WERI-Rb-1 (cell line): ENCODE measurements at regions not wholly inside any gene's neighbourhood (a gene's known extent, or its start where the extent isn't known, plus 50 kb on each side); places are given as distances from the start of the nearest gene placed in this dataset.

Experiments
- DNase-seq: peaks from one replicate; pipeline ENCODE4 v3.0.0-alpha.2; 2020
- H3K27ac ChIP-seq: fragments of 250-450 bp; sonication (Bioruptor Pico); 2 replicates; pipeline ENCODE4 v1.5.1; 2020; ENCODE audit warnings: mild to moderate bottlenecking, moderate library complexity
- H3K27me3 ChIP-seq: fragments of 250-450 bp; sonication (Bioruptor Pico); 2 replicates; pipeline ENCODE4 v1.5.1; 2021; ENCODE audit warnings: mild to moderate bottlenecking, low read depth, moderate library complexity; ENCODE audit not compliant: insufficient read depth, severe bottlenecking
- H3K36me3 ChIP-seq: fragments of 250-450 bp; sonication (Bioruptor Pico); 2 replicates; pipeline ENCODE4 v1.5.1; 2020; ENCODE audit warnings: mild to moderate bottlenecking, moderate library complexity
- H3K4me3 ChIP-seq: 2 replicates; pipeline ENCODE4 v1.5.1; 2011; ENCODE audit warnings: low read depth, mild to moderate bottlenecking, control low read depth, low read length
- H3K9me3 ChIP-seq: fragments of 250-450 bp; sonication (Bioruptor Pico); 2 replicates; pipeline ENCODE4 v1.5.1; 2021; ENCODE audit warnings: mild to moderate bottlenecking, moderate library complexity; ENCODE audit not compliant: severe bottlenecking
- CTCF ChIP-seq: IDR thresholded peaks from 2 replicates; pipeline ENCODE4 v1.5.1; 2011; ENCODE audit warnings: low read depth, mild to moderate bottlenecking, control low read depth, inconsistent platforms, low read length

GRCh38 chr6:2387445-2387844 is 142.0 kb upstream of the GMDS start:
- Histone ChIP-seq H3K27me3 (peaks cover 40% of the 10 kb centered on the region), H3K36me3 (no peaks in the 10 kb centered on the region), H3K4me3 (no peak overlapping the region), H3K27ac (no peak overlapping the region), H3K9me3 (peaks cover 6% of the 10 kb centered on the region)
- TF ChIP-seq CTCF = no peak
- DNase-seq = no peak

- H3K9me3 ChIP-seq = peaks cover 6% of the 10 kb centered on the region
- no peak overlapping the region for H3K4me3 ChIP-seq
- DNase-seq = no peak
- no peak for TF ChIP-seq CTCF
- H3K27me3 ChIP-seq = peaks cover 34% of the 10 kb centered on the region
- no peak overlapping the region for H3K27ac ChIP-seq
- H3K36me3 ChIP-seq = no peaks in the 10 kb centered on the region
Measured at GRCh38 chr6:2385471-2385983, 140.1 kb upstream of the GMDS start.

GRCh38 chr6:2384528-2384927 is 139.1 kb upstream of the GMDS start:
- Histone ChIP-seq H3K27ac (no peak overlapping the region), H3K27me3 (peaks cover 34% of the 10 kb centered on the region), H3K9me3 (peaks cover 6% of the 10 kb centered on the region), H3K36me3 (no peaks in the 10 kb centered on the region), H3K4me3 (no peak overlapping the region)
- TF ChIP-seq CTCF = no peak
- DNase-seq = no peak

- H3K9me3 ChIP-seq = peaks cover 6% of the 10 kb centered on the region
- no peak for DNase-seq
- no peak overlapping the region for H3K27ac ChIP-seq
- no peak for TF ChIP-seq CTCF
- H3K27me3 ChIP-seq = peaks cover 45% of the 10 kb centered on the region
- no peak overlapping the region for H3K4me3 ChIP-seq
- H3K36me3 ChIP-seq = no peaks in the 10 kb centered on the region
Measured at GRCh38 chr6:2381872-2382661, 136.7 kb upstream of the GMDS start.

GRCh38 chr6:2378891-2379652 is 133.7 kb upstream of the GMDS start:
- Histone ChIP-seq H3K4me3 (no peak overlapping the region), H3K27ac (no peak overlapping the region), H3K9me3 (no peaks in the 10 kb centered on the region), H3K36me3 (no peaks in the 10 kb centered on the region), H3K27me3 (peaks cover 31% of the 10 kb centered on the region)
- TF ChIP-seq CTCF = no peak
- no peak for DNase-seq
